Ectodermal cell (in vitro differentiated cells): ENCODE measurements at regions not wholly inside any gene's neighbourhood (a gene's known extent, or its start where the extent isn't known, plus 50 kb on each side); places are given as distances from the start of the nearest gene placed in this dataset.

ENCODE experiments used
- H3K27ac ChIP-seq: 2 replicates; pipeline ENCODE4 v1.7.0; 2013; ENCODE audit warnings: mild to moderate bottlenecking, low read depth, low read length; ENCODE audit not compliant: insufficient read depth, poor library complexity, severe bottlenecking
- H3K27me3 ChIP-seq: 2 replicates; pipeline ENCODE4 v1.7.0; 2013; ENCODE audit warnings: mild to moderate bottlenecking, low read length; ENCODE audit not compliant: insufficient read depth, control insufficient read depth, poor library complexity, severe bottlenecking
- H3K36me3 ChIP-seq: one replicate; pipeline ENCODE4 v1.7.0; 2013; ENCODE audit warnings: low read length; ENCODE audit not compliant: control insufficient read depth, insufficient read depth
- H3K4me1 ChIP-seq: one replicate; pipeline ENCODE4 v1.7.0; 2013; ENCODE audit warnings: low read length; ENCODE audit not compliant: control insufficient read depth, insufficient read depth
- H3K4me3 ChIP-seq: 2 replicates; pipeline ENCODE4 v1.7.0; 2013; ENCODE audit warnings: low read depth, low read length, control low read depth; ENCODE audit not compliant: insufficient read depth
- H3K9me3 ChIP-seq: 2 replicates; pipeline ENCODE4 v1.7.0; 2013; ENCODE audit warnings: mild to moderate bottlenecking, low read length, moderate library complexity; ENCODE audit not compliant: control insufficient read depth
- WGBS, 2 experiments: methylation state at CpG; one replicate each; pipeline ENCODE4 v1.1.7; 2013; ENCODE audit warnings: missing lambda C conversion rate in 2 of 2; 5-methylcytosine and 5-hydroxymethylcytosine counted together

GRCh38 chr2:217610401-217610814, 392.4 kb downstream of the TNS1 start:
- WGBS, 2 experiments: 72 to 78% methylated on average over 6 of the region's 6 CpGs
- no peak overlapping the region for H3K27ac ChIP-seq
- no peaks in the 10 kb centered on the region for H3K36me3 ChIP-seq
- peaks cover 17% of the 10 kb centered on the region for H3K4me1 ChIP-seq
- H3K4me3 ChIP-seq: no peak overlapping the region
- H3K9me3 ChIP-seq: no peaks in the 10 kb centered on the region
- H3K27me3 ChIP-seq: no peaks in the 10 kb centered on the region

- peaks cover 17% of the 10 kb centered on the region for H3K4me1 ChIP-seq
- 90 to 91% methylated on average over 3 of the region's 3 CpGs for WGBS, 2 experiments
Observed at GRCh38 chr2:217609952-217610351, 392.8 kb downstream of the TNS1 start.

GRCh38 chr2:217606296-217606695, 396.5 kb downstream of the TNS1 start:
- Histone ChIP-seq H3K4me3 (no peak overlapping the region), H3K4me1 (peaks cover 17% of the 10 kb centered on the region), H3K27ac (no peak overlapping the region), H3K9me3 (no peaks in the 10 kb centered on the region), H3K36me3 (no peaks in the 10 kb centered on the region), H3K27me3 (no peaks in the 10 kb centered on the region)
- WGBS, 2 experiments: 78 to 92% methylated on average over 1 of the region's 1 CpG

More at GRCh38 chr2:217609952-217610351, 392.8 kb downstream of the TNS1 start:
- H3K36me3 ChIP-seq: no peaks in the 10 kb centered on the region
- no peaks in the 10 kb centered on the region for H3K27me3 ChIP-seq
- no peaks in the 10 kb centered on the region for H3K9me3 ChIP-seq
- H3K27ac ChIP-seq: no peak overlapping the region
- no peak overlapping the region for H3K4me3 ChIP-seq

- Histone ChIP-seq H3K4me1 (peaks cover 6% of the 10 kb centered on the region), H3K27ac (no peak overlapping the region), H3K36me3 (no peaks in the 10 kb centered on the region), H3K9me3 (no peaks in the 10 kb centered on the region), H3K27me3 (no peaks in the 10 kb centered on the region), H3K4me3 (no peak overlapping the region)
- WGBS, 2 experiments: 89 to 93% methylated on average over 8 to 9 of the region's 9 CpGs
Observed at GRCh38 chr2:217604527-217605194, 398.1 kb downstream of the TNS1 start.

GRCh38 chr2:217601601-217602000, 401.2 kb downstream of the TNS1 start:
- no peaks in the 10 kb centered on the region for H3K9me3 ChIP-seq
- H3K27me3 ChIP-seq: no peaks in the 10 kb centered on the region
- no peaks in the 10 kb centered on the region for H3K36me3 ChIP-seq
- H3K4me1 ChIP-seq: no peaks in the 10 kb centered on the region
- H3K27ac ChIP-seq: no peak overlapping the region
- 70 to 80% methylated on average over 2 of the region's 2 CpGs for WGBS, 2 experiments
- no peak overlapping the region for H3K4me3 ChIP-seq

- Histone ChIP-seq H3K27me3 (no peaks in the 10 kb centered on the region), H3K4me1 (no peaks in the 10 kb centered on the region)
- WGBS, 2 experiments: 90 to 97% methylated on average over 3 of the region's 3 CpGs
Observed at GRCh38 chr2:217599906-217600305, 402.9 kb downstream of the TNS1 start.

GRCh38 chr2:217597681-217598080, 405.1 kb downstream of the TNS1 start:
- Histone ChIP-seq H3K27me3 (no peaks in the 10 kb centered on the region), H3K9me3 (no peaks in the 10 kb centered on the region), H3K36me3 (no peaks in the 10 kb centered on the region), H3K4me3 (no peak overlapping the region), H3K4me1 (no peaks in the 10 kb centered on the region), H3K27ac (no peak overlapping the region)
- 86 to 87% methylated on average over 6 of the region's 6 CpGs for WGBS, 2 experiments

More at GRCh38 chr2:217599906-217600305, 402.9 kb downstream of the TNS1 start:
- no peaks in the 10 kb centered on the region for H3K36me3 ChIP-seq
- H3K27ac ChIP-seq: no peak overlapping the region
- H3K4me3 ChIP-seq: no peak overlapping the region
- H3K9me3 ChIP-seq: no peaks in the 10 kb centered on the region

- Histone ChIP-seq H3K4me1 (no peaks in the 10 kb centered on the region), H3K36me3 (no peaks in the 10 kb centered on the region), H3K27ac (no peak overlapping the region), H3K27me3 (no peaks in the 10 kb centered on the region), H3K9me3 (no peaks in the 10 kb centered on the region), H3K4me3 (no peak overlapping the region)
- WGBS, 2 experiments: 56 to 57% methylated on average over 4 of the region's 4 CpGs
Observed at GRCh38 chr2:217597145-217597544, 405.6 kb downstream of the TNS1 start.

GRCh38 chr2:217593732-217594131, 409.1 kb downstream of the TNS1 start:
- 82 to 87% methylated on average over 4 of the region's 4 CpGs for WGBS, 2 experiments
- Histone ChIP-seq H3K4me1 (no peaks in the 10 kb centered on the region), H3K27ac (no peak overlapping the region), H3K9me3 (no peaks in the 10 kb centered on the region), H3K27me3 (no peaks in the 10 kb centered on the region), H3K4me3 (no peak overlapping the region), H3K36me3 (no peaks in the 10 kb centered on the region)

- no peak overlapping the region for H3K4me3 ChIP-seq
- H3K9me3 ChIP-seq: no peaks in the 10 kb centered on the region
- H3K27ac ChIP-seq: no peak overlapping the region
- no peaks in the 10 kb centered on the region for H3K36me3 ChIP-seq
- 97 to 100% methylated on average over 2 of the region's 4 CpGs for WGBS, 2 experiments
- no peaks in the 10 kb centered on the region for H3K27me3 ChIP-seq
- H3K4me1 ChIP-seq: no peaks in the 10 kb centered on the region
Observed at GRCh38 chr2:217588266-217588665, 414.5 kb downstream of the TNS1 start.
